Gastroesophageal sphincter (tissue), 4 donors: ENCODE measurements at regions not wholly inside any gene's neighbourhood (a gene's known extent, or its start where the extent isn't known, plus 50 kb on each side); places are given as distances from the start of the nearest gene placed in this dataset.

Source experiments
- ATAC-seq: fragments of 150-250 bp; one replicate; pipeline ENCODE4 v1.9.1; 2016; ENCODE audit warnings: mild to moderate bottlenecking, moderate library complexity
- H3K27ac ChIP-seq, 4 donors: fragments of 200-600 bp; sonication (generic) in 3 of 4; 1 replicate in 3 of 4; 2 replicates in 1 of 4; pipeline ENCODE4 v1.5.1; 2016 to 2019
- H3K27me3 ChIP-seq: fragments of 200-600 bp; sonication (generic); one replicate; pipeline ENCODE4 v1.5.1; 2019
- H3K36me3 ChIP-seq, 2 donors: fragments of 200-600 bp; sonication (generic); one replicate each; pipeline ENCODE4 v1.5.1; 2019; ENCODE audit warnings: control low read depth in 1 of 2
- H3K4me1 ChIP-seq, 3 donors: fragments of 200-600 bp; sonication (generic); 1 replicate in 2 of 3; 2 replicates in 1 of 3; pipeline ENCODE4 v1.5.1; 2016 to 2019; ENCODE audit warnings: control low read depth in 2 of 3
- H3K4me3 ChIP-seq, 2 donors: fragments of 200-600 bp; sonication (generic); one replicate each; pipeline ENCODE4 v1.5.1; 2019; ENCODE audit warnings: mild to moderate bottlenecking in 1 of 2, moderate library complexity in 1 of 2
- H3K9me3 ChIP-seq, 3 donors: fragments of 200-600 bp; sonication (generic); one replicate each; pipeline ENCODE4 v1.5.1; 2017 to 2019; ENCODE audit warnings: control low read depth in 2 of 3
- CTCF ChIP-seq, 4 experiments: fragments of 200-600 bp in 2 of 4; fragments of 450-650 bp in 2 of 4; sonication (generic) in 1 of 4; IDR thresholded peaks; one replicate each; pipeline ENCODE4 v1.5.1; 2017 to 2019; ENCODE audit warnings: antibody characterized with exemption in 4 of 4, mild to moderate bottlenecking in 2 of 4, moderate library complexity in 2 of 4
- EP300 ChIP-seq: sonication (generic); formaldehyde crosslinking; IDR thresholded peaks from one replicate; pipeline ENCODE4 v1.6.1; 2017; ENCODE audit warnings: antibody characterized with exemption, mild to moderate bottlenecking
- POLR2A ChIP-seq, 2 donors: fragments of 450-650 bp; IDR thresholded peaks; one replicate each; pipeline ENCODE4 v1.6.1; 2017; ENCODE audit warnings: antibody characterized with exemption in 2 of 2, mild to moderate bottlenecking in 2 of 2, moderate library complexity in 1 of 2
- POLR2AphosphoS5 ChIP-seq: sonication (generic); formaldehyde crosslinking; IDR thresholded peaks from one replicate; pipeline ENCODE4 v1.6.1; 2017; ENCODE audit warnings: antibody characterized with exemption
- WGBS, 2 donors: methylation state at CpG; one replicate each; pipeline ENCODE4 v1.1.5; 2018; ENCODE audit warnings: low coverage in 1 of 2; 5-methylcytosine and 5-hydroxymethylcytosine counted together

GRCh38 chr10:129194181-129194870, 272.7 kb upstream of the MGMT start:
- Histone ChIP-seq H3K4me1 (peaks cover 0 to 12% (median 0%) of the 10 kb centered on the region in 3 donors), H3K9me3 (no peaks in the 10 kb centered on the region), H3K4me3 (no peak overlapping the region), H3K36me3 (no peaks in the 10 kb centered on the region), H3K27me3 (peaks cover 16% of the 10 kb centered on the region), H3K27ac (no peak overlapping the region)
- no peak for TF ChIP-seq POLR2A (IDR thresholded peaks at IDR 0.05)
- 82 to 90% methylated on average over 3 of the region's 3 CpGs for WGBS, 2 donors
- no peak for ATAC-seq

DNA sequence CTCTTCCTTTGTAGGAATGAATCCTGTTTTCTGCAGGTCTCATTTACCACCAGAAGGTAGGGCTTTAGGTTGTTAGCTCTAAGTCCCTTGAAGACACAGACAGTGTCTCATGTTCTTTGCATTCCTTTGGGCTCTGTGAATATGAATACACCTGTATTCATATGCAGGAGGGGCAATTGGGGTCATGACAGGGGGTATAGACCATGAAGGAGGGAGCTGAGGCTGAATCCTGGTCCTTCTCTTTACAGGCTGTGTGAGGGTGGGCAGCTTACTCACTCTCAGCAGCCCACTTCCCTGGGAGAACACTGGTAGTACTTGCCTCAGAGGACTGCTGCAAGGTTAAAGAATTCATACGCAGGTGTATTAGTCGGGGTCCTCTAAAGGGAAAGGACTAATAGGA, 267.2 kb upstream of the MGMT start:
- Histone ChIP-seq H3K4me3 (no peak overlapping the region), H3K36me3 (no peaks in the 10 kb centered on the region), H3K9me3 (no peaks in the 10 kb centered on the region), H3K4me1 (no peaks in the 10 kb centered on the region), H3K27ac (no peak overlapping the region), H3K27me3 (peaks cover 5% of the 10 kb centered on the region)
- no peak for ATAC-seq
- TF ChIP-seq CTCF (IDR thresholded peaks at IDR 0.05), result no peak
- TF ChIP-seq EP300, result no peak
- no peak for TF ChIP-seq POLR2A (IDR thresholded peaks at IDR 0.05)
- TF ChIP-seq POLR2AphosphoS5, result no peak
- WGBS, 2 donors, result 48% methylated on average over 2 of the region's 2 CpGs; no CpG with 5 or more reads in 1 of the 2 donors

DNA sequence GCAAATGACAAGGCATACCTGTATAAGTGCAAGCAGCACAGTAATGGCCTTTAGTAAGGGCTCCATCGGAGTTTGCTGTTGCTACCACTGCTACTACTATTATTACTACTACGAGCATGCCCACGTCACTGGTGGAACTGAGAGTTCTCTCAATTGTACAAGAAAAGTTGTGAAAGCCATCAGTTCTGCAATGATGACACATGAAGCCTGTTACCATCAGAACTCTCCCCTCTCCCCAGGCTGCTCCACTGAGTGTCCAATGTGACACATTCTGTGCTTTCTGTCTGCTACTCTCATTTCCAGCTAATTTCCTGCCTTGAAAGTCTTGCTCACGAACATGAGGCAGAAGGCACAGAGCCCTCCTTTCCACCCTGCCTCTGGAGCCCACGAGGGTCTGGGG, 263.2 kb upstream of the MGMT start:
- WGBS, 2 donors, result 80 to 83% methylated on average over 2 to 5 of the region's 5 CpGs
- H3K27me3 ChIP-seq, result peaks cover 5% of the 10 kb centered on the region
- ATAC-seq, result no peak

DNA sequence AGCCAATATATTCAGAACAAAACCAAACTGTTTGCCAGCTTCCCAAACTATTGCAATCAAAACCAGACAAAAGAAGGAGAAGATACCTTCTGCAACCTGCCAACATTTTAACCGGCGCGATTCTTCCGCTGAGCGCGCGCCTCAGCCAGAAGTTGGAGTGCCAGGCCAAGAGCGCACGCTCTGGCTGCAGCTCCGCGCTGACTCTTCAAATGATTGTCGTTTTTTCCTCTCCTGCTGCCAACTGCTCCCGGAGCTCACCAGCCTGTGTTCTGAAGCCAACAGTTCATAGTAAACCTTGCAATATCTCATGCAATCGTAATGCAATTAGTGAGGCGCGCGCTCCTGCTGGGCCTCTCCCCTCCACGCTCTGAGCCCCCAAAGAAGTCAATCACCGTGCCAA, 259.7 kb upstream of the MGMT start:
- Histone ChIP-seq H3K36me3 (no peaks in the 10 kb centered on the region), H3K4me3 (no peak overlapping the region), H3K27ac (no peak overlapping the region), H3K9me3 (no peaks in the 10 kb centered on the region), H3K4me1 (no peaks in the 10 kb centered on the region), H3K27me3 (peaks cover 4% of the 10 kb centered on the region)
- 80 to 94% methylated on average over 8 to 10 of the region's 19 CpGs for WGBS, 2 donors
- TF ChIP-seq CTCF (IDR thresholded peaks at IDR 0.05), result no peak
- TF ChIP-seq POLR2A (IDR thresholded peaks at IDR 0.05), result no peak
- TF ChIP-seq EP300, result no peak
- TF ChIP-seq POLR2AphosphoS5, result no peak
- ATAC-seq, result no peak

More for the DNA sequence above, 263.2 kb upstream of the MGMT start:
- Histone ChIP-seq H3K27ac (no peak overlapping the region), H3K4me1 (no peaks in the 10 kb centered on the region), H3K36me3 (no peaks in the 10 kb centered on the region), H3K4me3 (no peak overlapping the region), H3K9me3 (no peaks in the 10 kb centered on the region)
- TF ChIP-seq EP300, result no peak
- TF ChIP-seq CTCF (IDR thresholded peaks at IDR 0.05), result no peak
- TF ChIP-seq POLR2A (IDR thresholded peaks at IDR 0.05), result no peak
- TF ChIP-seq POLR2AphosphoS5, result no peak

GRCh38 chr10:129210876-129211275, 256.2 kb upstream of the MGMT start:
- Histone ChIP-seq H3K27me3 (peaks cover 9% of the 10 kb centered on the region), H3K36me3 (no peaks in the 10 kb centered on the region), H3K27ac (no peak overlapping the region), H3K9me3 (no peaks in the 10 kb centered on the region), H3K4me1 (no peaks in the 10 kb centered on the region), H3K4me3 (no peak overlapping the region)
- TF ChIP-seq CTCF (IDR thresholded peaks at IDR 0.05) (no peak), EP300 (no peak), POLR2A (IDR thresholded peaks at IDR 0.05) (no peak), POLR2AphosphoS5 (no peak)
- WGBS, 2 donors, result 62 to 66% methylated on average over 3 to 5 of the region's 5 CpGs
- no peak for ATAC-seq
